Neural progenitor cell (in vitro differentiated cells): ENCODE measurements at regions not wholly inside any gene's neighbourhood (a gene's known extent, or its start where the extent isn't known, plus 50 kb on each side); places are given as distances from the start of the nearest gene placed in this dataset.

Experiments used
- DNase-seq: peaks from one replicate; pipeline ENCODE4 v3.0.0-alpha.2; 2016; ENCODE audit warnings: low spot score
- H2AFZ ChIP-seq: fragments of 200-600 bp; sonication (generic); replicated peaks from 2 replicates; pipeline ENCODE4 v1.6.1; 2016; ENCODE audit warnings: antibody characterized with exemption
- H3F3A ChIP-seq: fragments of 200-600 bp; sonication (generic); 2 replicates; pipeline ENCODE4 v1.6.1; 2016; ENCODE audit warnings: antibody characterized with exemption, low read depth
- H3K27ac ChIP-seq: fragments of 200-600 bp; sonication (generic); 2 replicates; pipeline ENCODE4 v1.5.1; 2016; ENCODE audit warnings: mild to moderate bottlenecking
- H3K27me3 ChIP-seq: fragments of 200-600 bp; sonication (generic); 2 replicates; pipeline ENCODE4 v1.6.1; 2016; ENCODE audit warnings: mild to moderate bottlenecking, moderate library complexity
- H3K36me3 ChIP-seq: fragments of 200-600 bp; sonication (generic); 2 replicates; pipeline ENCODE4 v1.5.1; 2016
- H3K4me1 ChIP-seq: fragments of 200-600 bp; sonication (generic); 2 replicates; pipeline ENCODE4 v1.6.1; 2016; ENCODE audit warnings: mixed run types
- H3K4me2 ChIP-seq: fragments of 200-600 bp; sonication (generic); 2 replicates; pipeline ENCODE4 v1.6.1; 2016
- H3K4me3 ChIP-seq: fragments of 200-600 bp; sonication (generic); 2 replicates; pipeline ENCODE4 v1.5.1; 2016
- H3K79me2 ChIP-seq: fragments of 200-600 bp; sonication (generic); 2 replicates; pipeline ENCODE4 v1.6.1; 2016; ENCODE audit warnings: low read depth
- H3K9ac ChIP-seq: fragments of 200-600 bp; sonication (generic); 2 replicates; pipeline ENCODE4 v1.6.1; 2016
- H3K9me3 ChIP-seq: fragments of 200-600 bp; sonication (generic); 2 replicates; pipeline ENCODE4 v1.5.1; 2016; ENCODE audit warnings: low read depth
- H4K20me1 ChIP-seq: fragments of 200-600 bp; sonication (generic); 2 replicates; pipeline ENCODE4 v1.6.1; 2016; ENCODE audit warnings: low read depth
- H3K27ac Mint-ChIP-seq: 3 replicates; pipeline ENCODE4 v1.8.0; 2021; ENCODE audit warnings: mixed read lengths
- H3K27me3 Mint-ChIP-seq: 2 replicates; pipeline ENCODE4 v1.8.0; 2022; ENCODE audit warnings: low read depth, mild to moderate bottlenecking, inconsistent platforms, moderate library complexity, mixed read lengths; ENCODE audit not compliant: insufficient read depth
- H3K36me3 Mint-ChIP-seq: 3 replicates; pipeline ENCODE4 v1.8.0; 2021; ENCODE audit warnings: mixed read lengths
- H3K4me1 Mint-ChIP-seq: 3 replicates; pipeline ENCODE4 v1.8.0; 2021; ENCODE audit warnings: mixed read lengths
- H3K4me3 Mint-ChIP-seq: 3 replicates; pipeline ENCODE4 v1.8.0; 2021; ENCODE audit warnings: mild to moderate bottlenecking, moderate library complexity, mixed read lengths
- H3K9me3 Mint-ChIP-seq: 3 replicates; pipeline ENCODE4 v1.8.0; 2020; ENCODE audit warnings: mixed read lengths
- EZH2 ChIP-seq: fragments of 200-600 bp; sonication (generic); IDR thresholded peaks from 2 replicates; pipeline ENCODE4 v1.6.1; 2017; ENCODE audit warnings: antibody characterized with exemption, mild to moderate bottlenecking, moderate library complexity
- EZH2phosphoT487 ChIP-seq: fragments of 200-600 bp; sonication (generic); IDR thresholded peaks from 2 replicates; pipeline ENCODE4 v1.6.1; 2017; ENCODE audit warnings: antibody characterized with exemption
- TF ChIP-seq, protein P1 (sequence below): fragments of 200-600 bp; sonication (generic); IDR thresholded peaks from 2 replicates; pipeline ENCODE4 v1.5.1; 2017; ENCODE audit warnings: antibody characterized with exemption, mild to moderate bottlenecking

DNA sequence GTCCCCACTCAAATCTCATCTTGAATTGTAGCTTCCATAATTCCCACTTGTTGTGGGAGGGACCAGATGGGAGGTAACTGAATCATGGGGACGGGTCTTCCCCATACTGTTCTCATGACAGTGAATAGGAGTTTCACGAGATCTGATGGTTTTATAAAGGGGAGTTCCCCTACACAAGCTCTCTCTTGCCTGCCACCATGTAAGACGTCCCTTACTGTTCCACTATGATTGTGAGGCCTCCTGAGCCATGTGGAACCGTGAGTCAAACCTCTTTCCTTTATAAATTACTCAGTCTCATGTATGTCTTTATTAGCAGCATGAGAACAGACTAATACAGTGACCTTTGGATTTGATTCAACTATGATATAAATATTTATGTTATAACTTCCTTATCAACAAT lies 78.0 kb downstream of the CYRIA start:
- Histone ChIP-seq H3K27ac (no peak overlapping the region), H3K27me3 (no peaks in the 10 kb centered on the region), H3F3A (no peaks in the 10 kb centered on the region), H3K4me1 (peaks cover 13% of the 10 kb centered on the region), H3K79me2 (no peaks in the 10 kb centered on the region), H4K20me1 (no peaks in the 10 kb centered on the region), H2AFZ (no peak overlapping the region), H3K9ac (no peak overlapping the region), H3K36me3 (no peaks in the 10 kb centered on the region), H3K4me2 (no peak overlapping the region), H3K4me3 (no peak overlapping the region), H3K9me3 (no peaks in the 10 kb centered on the region)
- Mint-ChIP-seq H3K4me1 (peaks cover 14% of the 10 kb centered on the region), H3K27ac (no peak overlapping the region), H3K36me3 (no peaks in the 10 kb centered on the region), H3K27me3 (no peaks in the 10 kb centered on the region), H3K4me3 (no peak overlapping the region), H3K9me3 (no peaks in the 10 kb centered on the region)
- DNase-seq = no peak
- TF ChIP-seq EZH2 (no peak), EZH2phosphoT487 (no peak)
- TF ChIP-seq, protein P1, sequence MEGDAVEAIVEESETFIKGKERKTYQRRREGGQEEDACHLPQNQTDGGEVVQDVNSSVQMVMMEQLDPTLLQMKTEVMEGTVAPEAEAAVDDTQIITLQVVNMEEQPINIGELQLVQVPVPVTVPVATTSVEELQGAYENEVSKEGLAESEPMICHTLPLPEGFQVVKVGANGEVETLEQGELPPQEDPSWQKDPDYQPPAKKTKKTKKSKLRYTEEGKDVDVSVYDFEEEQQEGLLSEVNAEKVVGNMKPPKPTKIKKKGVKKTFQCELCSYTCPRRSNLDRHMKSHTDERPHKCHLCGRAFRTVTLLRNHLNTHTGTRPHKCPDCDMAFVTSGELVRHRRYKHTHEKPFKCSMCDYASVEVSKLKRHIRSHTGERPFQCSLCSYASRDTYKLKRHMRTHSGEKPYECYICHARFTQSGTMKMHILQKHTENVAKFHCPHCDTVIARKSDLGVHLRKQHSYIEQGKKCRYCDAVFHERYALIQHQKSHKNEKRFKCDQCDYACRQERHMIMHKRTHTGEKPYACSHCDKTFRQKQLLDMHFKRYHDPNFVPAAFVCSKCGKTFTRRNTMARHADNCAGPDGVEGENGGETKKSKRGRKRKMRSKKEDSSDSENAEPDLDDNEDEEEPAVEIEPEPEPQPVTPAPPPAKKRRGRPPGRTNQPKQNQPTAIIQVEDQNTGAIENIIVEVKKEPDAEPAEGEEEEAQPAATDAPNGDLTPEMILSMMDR = no peak

DNA sequence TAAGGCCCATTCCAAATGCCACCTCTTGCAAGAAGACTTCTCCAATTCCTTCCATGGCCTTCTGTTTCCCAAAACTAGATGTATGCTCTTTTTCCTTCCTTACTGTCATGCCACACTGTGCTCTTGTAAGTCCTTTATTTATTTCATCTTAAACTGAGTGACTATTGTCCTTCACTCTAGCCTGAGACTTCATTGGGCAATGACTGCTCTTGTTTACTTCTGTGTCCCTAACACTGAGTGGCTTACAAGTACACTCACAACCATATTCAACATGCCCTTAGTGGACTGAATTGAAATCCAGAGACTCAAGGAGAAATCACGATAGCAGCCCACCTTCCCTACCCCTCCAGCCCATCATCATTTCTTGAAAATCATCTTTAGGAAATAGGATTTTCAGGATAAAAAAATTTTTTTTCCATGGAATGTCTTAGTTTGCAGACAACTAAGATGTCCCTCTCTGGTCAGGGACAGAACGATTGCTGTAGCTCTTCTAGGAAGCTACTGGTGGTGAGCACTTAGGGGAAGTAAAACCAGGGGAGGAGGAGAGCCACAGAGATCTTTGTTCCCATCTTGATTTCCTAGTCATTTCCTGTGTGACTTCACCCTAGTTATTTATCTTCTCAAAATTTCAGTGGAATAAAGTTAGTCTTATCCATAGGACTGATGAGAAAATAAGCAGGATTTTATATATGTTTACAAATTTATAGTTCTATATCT lies 80.7 kb downstream of the CYRIA start:
- Histone ChIP-seq H3K4me3 (no peak overlapping the region), H2AFZ (no peak overlapping the region), H3K4me1 (peaks cover 13% of the 10 kb centered on the region), H3K9me3 (no peaks in the 10 kb centered on the region), H3K27ac (no peak overlapping the region), H3F3A (no peaks in the 10 kb centered on the region), H3K36me3 (no peaks in the 10 kb centered on the region), H3K9ac (no peak overlapping the region), H3K27me3 (no peaks in the 10 kb centered on the region), H3K79me2 (no peaks in the 10 kb centered on the region), H3K4me2 (no peak overlapping the region), H4K20me1 (no peaks in the 10 kb centered on the region)
- H3K36me3 Mint-ChIP-seq = no peaks in the 10 kb centered on the region
- no peak overlapping the region for H3K4me3 Mint-ChIP-seq
- H3K4me1 Mint-ChIP-seq = peaks cover 14% of the 10 kb centered on the region
- no peak for DNase-seq
- H3K9me3 Mint-ChIP-seq = peaks cover 3% of the 10 kb centered on the region
- TF ChIP-seq, protein P1 = no peak
- TF ChIP-seq EZH2 = no peak
- no peak for TF ChIP-seq EZH2phosphoT487
- H3K27me3 Mint-ChIP-seq = no peaks in the 10 kb centered on the region
- no peak overlapping the region for H3K27ac Mint-ChIP-seq

DNA sequence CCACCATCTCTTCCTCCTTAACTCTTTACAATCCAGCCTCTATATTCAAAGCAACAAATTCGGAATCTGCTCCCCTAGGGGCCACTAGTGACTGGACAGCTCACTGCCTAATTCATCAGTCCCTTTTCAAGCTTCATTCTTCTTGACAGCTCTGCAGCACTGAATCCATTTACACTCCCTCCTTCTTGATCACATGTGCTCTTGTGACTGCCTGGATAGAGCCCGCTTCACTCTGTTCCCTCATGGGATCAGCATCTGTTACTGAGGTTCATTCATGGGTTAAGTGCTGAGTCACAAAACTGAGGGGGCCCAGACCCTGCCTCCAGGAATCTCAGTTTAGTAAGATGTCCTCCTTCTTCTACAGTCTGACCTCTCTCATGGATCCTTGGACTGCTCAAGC lies 81.5 kb downstream of the CYRIA start:
- H2AFZ ChIP-seq = no peak overlapping the region
- no peaks in the 10 kb centered on the region for H3K79me2 ChIP-seq
- peaks cover 13% of the 10 kb centered on the region for H3K4me1 ChIP-seq
- no peak overlapping the region for H3K27ac Mint-ChIP-seq
- no peak overlapping the region for H3K4me3 Mint-ChIP-seq
- H3K27me3 Mint-ChIP-seq = no peaks in the 10 kb centered on the region
- H3K36me3 Mint-ChIP-seq = no peaks in the 10 kb centered on the region
- H3K27me3 ChIP-seq = no peaks in the 10 kb centered on the region
- H4K20me1 ChIP-seq = no peaks in the 10 kb centered on the region
- no peaks in the 10 kb centered on the region for H3F3A ChIP-seq
- no peak overlapping the region for H3K27ac ChIP-seq
- no peak overlapping the region for H3K4me2 ChIP-seq
- H3K36me3 ChIP-seq = no peaks in the 10 kb centered on the region
- peaks cover 13% of the 10 kb centered on the region for H3K4me1 Mint-ChIP-seq
- no peak overlapping the region for H3K4me3 ChIP-seq
- H3K9me3 Mint-ChIP-seq = peaks cover 3% of the 10 kb centered on the region
- no peak overlapping the region for H3K9ac ChIP-seq
- no peak for TF ChIP-seq EZH2phosphoT487
- no peak for TF ChIP-seq EZH2
- TF ChIP-seq, protein P1 = no peak
- no peak for DNase-seq
- H3K9me3 ChIP-seq = no peaks in the 10 kb centered on the region
